Stimulated activated CD4-positive, alpha-beta T cell treated with anti-CD3 and anti-CD28 coated beads, TNF-alpha, amount 100 ng/mL, for 48 hours (primary cell): ENCODE measurements at regions not wholly inside any gene's neighbourhood (a gene's known extent, or its start where the extent isn't known, plus 50 kb on each side); places are given as distances from the start of the nearest gene placed in this dataset.

ENCODE experiments used
- DNase-seq, 3 donors: peaks; one replicate each; pipeline ENCODE4 v3.0.0-alpha.2; 2020; ENCODE audit warnings: low read depth in 3 of 3

DNA sequence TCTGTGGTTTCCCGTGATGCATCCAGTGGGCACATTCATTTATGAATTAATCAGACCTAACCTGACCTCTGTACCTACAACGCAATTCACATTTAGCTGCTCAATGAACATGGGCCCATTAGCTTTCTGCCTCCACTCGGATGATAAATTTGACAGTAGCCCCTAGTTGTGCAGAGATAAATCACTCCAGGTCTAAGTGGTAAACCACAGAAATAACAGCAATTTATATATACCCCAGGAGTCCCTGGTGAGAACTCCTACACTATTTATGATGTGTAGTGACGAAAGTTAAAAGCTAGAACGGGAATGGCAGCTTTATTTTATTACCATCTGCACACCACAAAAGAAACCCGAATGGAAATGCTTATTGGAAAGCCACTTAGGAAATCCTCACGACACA lies 371.5 kb downstream of the HAPSTR1 start:
- DNase-seq: no peak

GRCh38 chr16:9463461-9463860 lies 372.0 kb downstream of the HAPSTR1 start:
- DNase-seq: no peak

DNA sequence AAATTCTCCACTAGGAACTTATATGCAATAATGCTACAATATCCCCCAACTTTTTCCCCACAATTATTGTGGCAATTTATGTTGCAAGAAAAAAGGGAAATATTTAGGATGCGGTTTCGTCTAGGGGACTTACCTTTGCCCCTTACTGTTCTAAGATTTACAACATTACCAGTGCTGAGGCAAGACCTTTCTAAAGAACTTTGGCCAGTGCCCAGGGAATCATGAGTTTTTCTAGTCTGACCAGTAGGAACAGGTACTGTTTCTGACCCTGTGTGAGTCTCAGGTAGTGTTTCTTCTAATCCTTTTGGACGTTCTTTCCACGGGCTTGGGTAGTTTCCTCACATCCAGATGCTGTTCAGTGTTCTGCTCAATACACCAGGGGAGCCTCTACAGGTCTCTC lies 373.7 kb downstream of the HAPSTR1 start:
- DNase-seq: no peak

GRCh38 chr16:9469512-9469911 lies 378.1 kb downstream of the HAPSTR1 start:
- DNase-seq: no peak

DNA sequence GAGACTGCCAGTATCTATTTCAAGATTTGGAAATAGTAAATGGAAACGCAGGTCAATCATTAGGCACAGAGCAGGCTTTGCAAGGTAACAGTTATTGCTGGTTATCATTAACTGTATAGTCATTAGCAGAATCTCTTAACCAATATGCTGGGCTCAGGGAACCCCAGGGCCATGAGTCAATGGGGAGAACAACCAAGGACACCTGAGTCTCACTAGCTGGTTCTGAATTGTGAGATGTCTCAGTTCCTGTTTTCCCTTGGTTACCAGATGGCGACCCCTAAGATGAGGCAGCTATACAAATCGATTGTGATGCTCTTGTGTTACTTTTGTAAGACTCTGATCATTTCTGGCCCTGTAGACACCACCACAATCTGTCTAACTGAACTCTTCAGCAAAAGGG lies 385.3 kb downstream of the HAPSTR1 start:
- DNase-seq: no peak

GRCh38 chr16:9479008-9479407 lies 387.6 kb downstream of the HAPSTR1 start:
- DNase-seq: no peak

DNA sequence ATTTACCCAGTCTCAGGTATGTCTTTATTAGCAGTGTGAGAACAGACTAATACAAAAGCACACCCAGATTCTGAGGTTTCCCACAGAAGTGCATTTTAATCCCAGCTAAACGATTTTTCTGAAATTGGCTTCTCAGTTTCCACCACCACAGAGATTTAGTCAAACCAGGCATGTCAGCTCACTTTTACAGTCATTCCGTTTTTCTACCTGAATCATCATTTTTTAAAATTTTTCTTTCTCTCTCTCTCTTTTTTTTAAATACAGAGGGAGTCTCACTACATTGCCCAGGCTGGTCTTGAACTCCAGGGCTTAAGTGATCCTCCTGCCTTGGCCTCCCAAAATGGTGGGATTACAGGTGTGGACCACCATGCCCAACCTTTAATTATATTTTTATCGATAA lies 389.1 kb downstream of the HAPSTR1 start:
- DNase-seq: no peak

GRCh38 chr16:9481747-9482730 lies 390.6 kb downstream of the HAPSTR1 start:
- DNase-seq: no peak

DNA sequence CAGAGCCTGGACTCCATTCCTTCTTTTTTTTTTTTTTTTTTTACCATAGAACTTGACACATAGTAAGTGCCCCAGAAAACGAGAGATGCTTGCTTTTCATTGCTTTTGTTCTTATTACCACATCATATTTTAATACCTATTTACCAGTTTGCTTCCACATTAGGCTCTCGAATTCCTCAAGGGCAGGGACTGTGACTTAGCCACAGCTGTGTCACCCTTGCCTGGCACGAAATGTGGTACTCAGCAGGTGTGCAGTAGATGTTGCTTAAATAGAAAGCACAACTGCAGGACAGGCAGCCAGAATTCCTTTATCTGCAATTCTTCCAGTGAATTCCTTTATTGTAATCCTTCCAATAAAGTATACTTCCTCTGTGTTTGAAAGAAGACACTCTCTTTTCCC lies 393.0 kb downstream of the HAPSTR1 start:
- DNase-seq: no peak

GRCh38 chr16:9484881-9485280 lies 393.4 kb downstream of the HAPSTR1 start:
- no peak for DNase-seq

GRCh38 chr16:9489835-9490467 lies 398.5 kb downstream of the HAPSTR1 start:
- no peak for DNase-seq

GRCh38 chr16:9495824-9496223 lies 404.4 kb downstream of the HAPSTR1 start:
- DNase-seq: no peak

DNA sequence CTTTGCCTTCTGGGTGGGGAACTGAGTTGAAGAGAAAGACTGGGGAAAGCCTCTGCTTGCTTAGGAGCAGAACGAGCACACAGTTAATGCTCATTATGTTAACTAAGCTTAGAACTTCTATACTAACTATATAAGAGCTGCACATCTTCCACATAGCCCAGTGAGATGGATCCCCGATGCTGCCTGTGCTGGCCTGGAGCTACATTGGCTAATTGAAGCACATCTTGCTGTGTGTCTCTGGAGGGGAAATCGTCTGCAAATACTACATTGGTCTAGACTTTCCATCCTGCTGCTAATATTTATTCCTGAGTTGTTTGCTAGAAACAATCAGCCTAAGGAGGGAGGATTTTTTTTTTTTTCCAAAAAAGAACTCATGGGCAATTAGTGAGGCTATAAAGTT lies 406.3 kb downstream of the HAPSTR1 start:
- DNase-seq: no peak

DNA sequence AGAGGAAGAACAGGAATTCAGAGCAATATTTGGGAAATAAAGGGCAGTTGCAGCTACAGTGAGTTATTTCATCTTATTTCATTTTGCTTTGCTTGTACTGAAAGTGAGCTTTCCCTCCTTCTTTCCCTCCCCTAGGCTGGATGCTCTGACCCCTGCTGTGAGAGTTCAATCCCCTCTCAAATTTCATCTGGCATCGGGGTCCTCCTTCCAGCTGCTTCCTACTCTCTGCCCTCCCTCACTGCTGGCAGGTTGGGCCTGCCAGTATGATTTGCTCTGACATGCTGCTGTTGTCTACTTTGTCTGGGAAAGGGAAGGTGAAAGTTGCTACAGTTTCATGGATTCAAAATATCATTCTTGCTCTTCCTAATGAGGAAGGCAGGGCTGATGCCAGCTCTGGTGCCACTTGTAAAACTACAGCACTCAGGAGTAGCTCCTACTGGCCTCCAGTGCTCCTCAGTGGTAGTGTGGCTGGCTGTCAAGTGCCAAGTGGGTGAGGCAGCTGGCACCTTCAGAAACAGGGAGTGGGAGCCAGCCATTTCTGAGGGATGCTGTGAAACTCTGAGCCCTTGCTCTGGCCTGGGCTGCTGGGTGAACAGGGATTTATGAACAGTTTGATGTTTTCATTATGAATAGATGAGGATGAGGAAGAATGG lies 408.6 kb downstream of the HAPSTR1 start:
- DNase-seq: no peak

- no peak for DNase-seq
Measured at GRCh38 chr16:9500872-9501271, 409.4 kb downstream of the HAPSTR1 start.

GRCh38 chr16:9503251-9503984 lies 412.0 kb downstream of the HAPSTR1 start:
- DNase-seq: no peak

GRCh38 chr16:9508328-9508936 lies 417.0 kb downstream of the HAPSTR1 start:
- DNase-seq: no peak

GRCh38 chr16:9509663-9510062 lies 418.2 kb downstream of the HAPSTR1 start:
- no peak for DNase-seq

DNA sequence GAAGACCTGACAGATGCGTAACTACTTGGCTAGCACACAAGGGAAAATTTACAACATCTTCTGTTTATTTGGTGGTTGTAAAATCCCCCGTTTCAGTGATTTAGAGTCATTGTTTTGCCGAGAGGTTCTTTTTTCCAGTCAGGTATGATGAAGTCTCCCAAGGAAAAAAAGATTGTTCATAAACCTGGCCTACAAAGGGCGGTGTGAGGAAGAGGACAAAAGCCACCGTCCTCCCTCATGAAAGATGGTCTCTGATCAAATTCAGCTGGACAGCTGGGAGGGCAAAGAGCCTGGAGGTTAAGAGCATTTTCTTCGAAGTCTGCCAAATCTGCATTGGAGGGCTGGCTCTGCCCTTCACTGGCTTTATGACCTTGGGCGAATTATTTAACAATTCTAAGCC lies 419.9 kb downstream of the HAPSTR1 start:
- DNase-seq: no peak

DNA sequence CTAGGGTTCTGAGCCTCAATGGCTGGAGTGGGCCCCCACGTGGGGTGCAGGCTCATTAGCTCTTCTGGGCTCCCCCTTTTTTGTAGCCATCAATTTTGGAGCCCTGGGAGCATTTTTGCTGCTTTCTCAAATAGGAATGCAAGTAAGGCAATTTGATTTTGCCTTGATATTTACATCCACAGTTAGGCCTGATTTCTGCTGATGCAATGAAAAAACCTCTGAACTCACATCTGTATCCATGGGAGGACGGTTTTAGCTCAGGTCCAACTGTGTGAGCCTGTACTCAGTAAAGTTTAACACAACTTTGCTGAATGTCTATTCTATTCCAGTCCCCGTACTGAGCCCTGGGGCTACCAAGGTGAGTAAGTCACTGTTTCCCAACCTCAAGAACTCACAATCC lies 425.0 kb downstream of the HAPSTR1 start:
- DNase-seq: no peak

DNA sequence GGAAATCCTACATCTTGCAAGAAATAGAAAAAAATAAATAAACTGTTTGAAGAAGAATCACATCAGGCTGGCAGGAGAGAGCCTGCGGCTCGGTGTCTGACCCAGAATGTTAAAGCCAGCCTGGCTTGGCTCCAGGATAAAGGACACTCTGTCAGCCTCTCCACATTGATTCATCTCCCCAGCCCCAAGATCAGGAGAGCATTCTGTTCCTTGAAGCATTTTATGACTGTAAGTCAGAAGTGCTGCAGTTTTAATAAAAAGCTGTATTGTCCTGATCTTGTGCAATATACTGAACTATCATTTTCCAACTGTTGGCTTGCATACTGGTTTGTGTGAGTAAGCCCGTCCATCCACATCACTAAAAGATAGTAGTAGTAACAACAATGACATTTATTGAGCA lies 426.6 kb downstream of the HAPSTR1 start:
- no peak for DNase-seq

- DNase-seq: no peak
Measured at GRCh38 chr16:9518581-9518980, 427.1 kb downstream of the HAPSTR1 start.
